Naive thymus-derived CD4-positive, alpha-beta T cell (primary cell): ENCODE measurements at regions not wholly inside any gene's neighbourhood (a gene's known extent, or its start where the extent isn't known, plus 50 kb on each side); places are given as distances from the start of the nearest gene placed in this dataset.

Experiments
- ATAC-seq: fragments of 150-1000 bp; cut with Tn5 transposase; 2 replicates; pipeline ENCODE4 v1.10.0; 2021; ENCODE audit warnings: mild to moderate bottlenecking, moderate library complexity
- CTCF ChIA-PET: fragments of 350-600 bp; sonication (Branson Sonifier 250); formaldehyde crosslinking; loops from one replicate; lab custom pipeline; 2021; ENCODE audit warnings: antibody characterized with exemption; lab: Charles Lee
- POLR2A ChIA-PET: fragments of 350-600 bp; sonication (Branson Sonifier 250); formaldehyde crosslinking; loops from one replicate; lab custom pipeline; 2021; ENCODE audit warnings: antibody characterized with exemption, inconsistent platforms; lab: Charles Lee
- DNase-seq, 9 donors: peaks; one replicate each; pipeline versions ENCODE4 v3.0.0 to v3.0.0-alpha.2; 2020 to 2022; ENCODE audit warnings: mixed read lengths in 1 of 9
- H3K27ac ChIP-seq: one replicate; pipeline ENCODE4 v1.7.0; 2013; ENCODE audit warnings: mild to moderate bottlenecking, low read depth, low read length, moderate library complexity
- H3K27me3 ChIP-seq, 2 donors: one replicate each; pipeline ENCODE4 v1.7.0; 2013; ENCODE audit warnings: low read length in 2 of 2, mild to moderate bottlenecking in 2 of 2, moderate library complexity in 2 of 2; ENCODE audit not compliant: control insufficient read depth in 2 of 2, insufficient read depth in 2 of 2
- H3K36me3 ChIP-seq, 3 experiments: 1 replicate in 2 of 3; 2 replicates in 1 of 3; pipeline ENCODE4 v1.7.0; 2013; ENCODE audit warnings: low read length in 3 of 3, mild to moderate bottlenecking in 3 of 3, moderate library complexity in 1 of 3; ENCODE audit not compliant: insufficient read depth in 3 of 3, control insufficient read depth in 2 of 3
- H3K4me1 ChIP-seq, 2 donors: one replicate each; pipeline ENCODE4 v1.7.0; 2013; ENCODE audit warnings: low read length in 2 of 2, mild to moderate bottlenecking in 2 of 2, moderate library complexity in 1 of 2; ENCODE audit not compliant: control insufficient read depth in 2 of 2, insufficient read depth in 2 of 2
- H3K4me3 ChIP-seq: 2 replicates; pipeline ENCODE4 v1.7.0; 2013; ENCODE audit warnings: mild to moderate bottlenecking, low read length
- H3K9me3 ChIP-seq, 3 experiments: 1 replicate in 2 of 3; 2 replicates in 1 of 3; pipeline ENCODE4 v1.7.0; 2013; ENCODE audit warnings: low read length in 3 of 3; ENCODE audit not compliant: control insufficient read depth in 2 of 3
- H3K27ac Mint-ChIP-seq, 9 donors: one replicate each; pipeline ENCODE4 v1.8.0; 2020 to 2022; ENCODE audit warnings: mixed read lengths in 9 of 9, mild to moderate bottlenecking in 8 of 9, moderate library complexity in 5 of 9, inconsistent platforms in 2 of 9
- H3K27me3 Mint-ChIP-seq, 5 donors: one replicate each; pipeline ENCODE4 v1.8.0; 2021 to 2022; ENCODE audit warnings: mixed read lengths in 5 of 5, mild to moderate bottlenecking in 1 of 5
- H3K36me3 Mint-ChIP-seq, 5 donors: one replicate each; pipeline ENCODE4 v1.8.0; 2020 to 2022; ENCODE audit warnings: mixed read lengths in 5 of 5, mild to moderate bottlenecking in 3 of 5, inconsistent platforms in 1 of 5
- H3K4me1 Mint-ChIP-seq, 7 donors: one replicate each; pipeline ENCODE4 v1.8.0; 2020 to 2022; ENCODE audit warnings: mixed read lengths in 7 of 7, mild to moderate bottlenecking in 3 of 7, inconsistent platforms in 1 of 7
- H3K4me3 Mint-ChIP-seq, 10 donors: one replicate each; pipeline ENCODE4 v1.8.0; 2020 to 2022; ENCODE audit warnings: mild to moderate bottlenecking in 10 of 10, mixed read lengths in 10 of 10, moderate library complexity in 6 of 10, inconsistent platforms in 2 of 10
- H3K9me3 Mint-ChIP-seq, 11 donors: one replicate each; pipeline ENCODE4 v1.8.0; 2020 to 2022; ENCODE audit warnings: mixed read lengths in 11 of 11, mild to moderate bottlenecking in 4 of 11, inconsistent platforms in 1 of 11, moderate library complexity in 1 of 11
- intact Hi-C, 2 donors: fragments of 100-400 bp; cut with micrococcal nuclease; formaldehyde crosslinking; loops; one replicate each; pipeline ENCODE4 v1.15.1; 2023

DNA sequence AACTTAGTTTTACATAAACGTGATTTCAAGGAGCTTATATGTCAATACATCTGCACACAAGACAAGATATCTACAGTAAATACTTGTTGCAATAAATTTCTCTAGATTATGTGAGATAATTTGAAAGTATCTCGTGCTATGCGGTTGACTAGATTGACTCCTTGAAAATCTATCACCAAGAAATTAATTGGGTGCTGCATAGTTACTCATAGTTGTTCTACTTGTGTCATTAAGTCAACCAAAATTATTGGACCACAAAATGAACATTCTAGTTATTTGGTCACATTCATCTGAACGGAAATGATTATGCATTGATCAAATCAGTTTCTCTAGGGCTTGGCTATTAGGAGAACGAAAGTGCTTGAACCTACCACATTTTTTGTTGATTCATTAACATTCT, 2291.5 kb downstream of the PCDH9 start:
- Histone ChIP-seq H3K27ac (no peak overlapping the region), H3K4me1 (no peaks in the 10 kb centered on the region), H3K9me3 (no peaks in the 10 kb centered on the region), H3K27me3 (no peaks in the 10 kb centered on the region), H3K4me3 (no peak overlapping the region), H3K36me3 (no peaks in the 10 kb centered on the region)
- intact Hi-C loops: no loop called here
- Mint-ChIP-seq H3K36me3 (no peaks in the 10 kb centered on the region), H3K27me3 (no peaks in the 10 kb centered on the region), H3K9me3 (peaks cover 0 to 9% (median 3%) of the 10 kb centered on the region in 11 donors), H3K4me1 (no peaks in the 10 kb centered on the region), H3K4me3 (no peak overlapping the region), H3K27ac (no peak overlapping the region)
- ChIA-PET POLR2A (no interaction called here), CTCF (no interaction called here)
- ATAC-seq (no peak), DNase-seq (no peak)

DNA sequence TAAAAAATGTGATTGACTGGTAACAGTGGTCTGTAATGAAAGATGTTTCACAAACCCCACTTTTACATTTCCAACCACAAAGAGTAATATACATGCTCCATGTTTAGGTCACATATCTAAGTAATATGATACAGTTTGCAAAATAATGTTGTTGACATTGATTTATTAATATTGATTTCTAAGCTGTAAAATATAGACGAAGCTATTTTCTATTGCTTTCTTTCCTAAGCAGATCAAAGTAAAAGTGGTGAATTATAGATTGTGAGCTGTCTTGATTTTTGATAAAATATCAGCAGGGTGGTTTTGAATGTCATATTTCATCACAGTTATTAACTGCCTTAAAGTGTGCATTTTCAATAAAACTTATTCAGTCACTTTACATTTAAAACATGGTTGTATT, 2292.8 kb downstream of the PCDH9 start:
- Mint-ChIP-seq H3K9me3 (peaks cover 0 to 7% (median 2%) of the 10 kb centered on the region in 11 donors), H3K4me3 (no peak overlapping the region), H3K27ac (no peak overlapping the region), H3K27me3 (no peaks in the 10 kb centered on the region), H3K4me1 (no peaks in the 10 kb centered on the region), H3K36me3 (no peaks in the 10 kb centered on the region)
- DNase-seq (no peak), ATAC-seq (no peak)
- POLR2A ChIA-PET: no interaction called here
- intact Hi-C loops: no loop called here
- H3K36me3 ChIP-seq: no peaks in the 10 kb centered on the region
- no peak overlapping the region for H3K4me3 ChIP-seq
- no peaks in the 10 kb centered on the region for H3K27me3 ChIP-seq
- H3K9me3 ChIP-seq: no peaks in the 10 kb centered on the region
- CTCF ChIA-PET: interaction anchor here (0.8 kb wide), 1 partner anchor 1766 kb away, joined by 5 read pairs; no protein-coding TSS in a partner anchor
- H3K4me1 ChIP-seq: no peaks in the 10 kb centered on the region
- H3K27ac ChIP-seq: no peak overlapping the region

DNA sequence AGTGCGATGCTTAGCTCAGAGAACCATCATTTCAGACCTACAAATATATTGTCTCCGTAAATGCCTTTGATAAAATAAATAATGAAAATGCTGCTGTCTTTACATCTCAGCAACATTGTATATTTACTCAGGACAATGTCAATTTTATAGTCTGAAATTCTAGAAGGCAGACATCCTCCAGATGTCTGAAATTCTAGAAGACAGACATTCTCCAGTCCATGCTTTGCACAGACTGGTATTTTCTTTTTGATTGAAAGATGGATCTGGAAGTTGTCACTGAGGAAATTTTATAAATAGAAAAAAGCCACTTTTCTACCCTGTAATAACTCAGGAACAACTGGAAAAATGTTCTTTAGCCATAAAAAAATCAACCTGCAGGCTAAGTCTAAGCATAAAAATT, 2293.3 kb downstream of the PCDH9 start:
- H3K4me1 ChIP-seq: no peaks in the 10 kb centered on the region
- intact Hi-C loops: no loop called here
- no peak overlapping the region for H3K27ac ChIP-seq
- ChIA-PET POLR2A (no interaction called here), CTCF (interaction anchor here (0.8 kb wide), 1 partner anchor 1765 kb away, joined by 5 read pairs; no protein-coding TSS in a partner anchor)
- Mint-ChIP-seq H3K4me3 (no peak overlapping the region), H3K27ac (no peak overlapping the region), H3K4me1 (no peaks in the 10 kb centered on the region), H3K27me3 (no peaks in the 10 kb centered on the region), H3K36me3 (no peaks in the 10 kb centered on the region), H3K9me3 (peaks cover 0 to 3% (median 0%) of the 10 kb centered on the region in 11 donors)
- no peak overlapping the region for H3K4me3 ChIP-seq
- no peaks in the 10 kb centered on the region for H3K9me3 ChIP-seq
- no peak for ATAC-seq
- no peaks in the 10 kb centered on the region for H3K36me3 ChIP-seq
- H3K27me3 ChIP-seq: no peaks in the 10 kb centered on the region
- DNase-seq: no peak

DNA sequence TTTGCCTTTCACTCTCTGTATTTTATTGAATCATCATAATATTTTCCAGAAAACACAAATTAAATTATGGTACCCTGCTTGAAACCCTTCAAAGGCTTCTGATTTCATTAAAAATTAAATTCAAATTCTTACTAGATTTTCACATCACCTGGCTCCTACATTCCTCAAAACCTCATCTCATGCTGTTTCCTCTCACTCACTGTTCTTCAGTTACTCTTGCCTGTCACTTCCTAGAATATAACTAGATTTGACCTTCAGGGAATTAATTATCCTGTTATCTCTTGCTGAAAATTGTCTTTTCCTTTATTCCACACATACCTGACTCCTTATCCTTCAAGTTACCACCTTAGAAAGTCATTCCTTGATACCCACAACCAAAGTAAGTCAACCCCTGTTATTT, 2294.7 kb downstream of the PCDH9 start:
- Histone ChIP-seq H3K9me3 (no peaks in the 10 kb centered on the region), H3K27me3 (no peaks in the 10 kb centered on the region), H3K36me3 (no peaks in the 10 kb centered on the region), H3K27ac (no peak overlapping the region), H3K4me1 (no peaks in the 10 kb centered on the region), H3K4me3 (no peak overlapping the region)
- DNase-seq (no peak), ATAC-seq (no peak)
- Mint-ChIP-seq H3K27ac (no peak overlapping the region), H3K9me3 (peaks cover 0 to 3% (median 0%) of the 10 kb centered on the region in 11 donors), H3K4me1 (no peaks in the 10 kb centered on the region), H3K36me3 (no peaks in the 10 kb centered on the region), H3K27me3 (no peaks in the 10 kb centered on the region), H3K4me3 (no peak overlapping the region)
- ChIA-PET CTCF (no interaction called here), POLR2A (no interaction called here)
- intact Hi-C loops: no loop called here

DNA sequence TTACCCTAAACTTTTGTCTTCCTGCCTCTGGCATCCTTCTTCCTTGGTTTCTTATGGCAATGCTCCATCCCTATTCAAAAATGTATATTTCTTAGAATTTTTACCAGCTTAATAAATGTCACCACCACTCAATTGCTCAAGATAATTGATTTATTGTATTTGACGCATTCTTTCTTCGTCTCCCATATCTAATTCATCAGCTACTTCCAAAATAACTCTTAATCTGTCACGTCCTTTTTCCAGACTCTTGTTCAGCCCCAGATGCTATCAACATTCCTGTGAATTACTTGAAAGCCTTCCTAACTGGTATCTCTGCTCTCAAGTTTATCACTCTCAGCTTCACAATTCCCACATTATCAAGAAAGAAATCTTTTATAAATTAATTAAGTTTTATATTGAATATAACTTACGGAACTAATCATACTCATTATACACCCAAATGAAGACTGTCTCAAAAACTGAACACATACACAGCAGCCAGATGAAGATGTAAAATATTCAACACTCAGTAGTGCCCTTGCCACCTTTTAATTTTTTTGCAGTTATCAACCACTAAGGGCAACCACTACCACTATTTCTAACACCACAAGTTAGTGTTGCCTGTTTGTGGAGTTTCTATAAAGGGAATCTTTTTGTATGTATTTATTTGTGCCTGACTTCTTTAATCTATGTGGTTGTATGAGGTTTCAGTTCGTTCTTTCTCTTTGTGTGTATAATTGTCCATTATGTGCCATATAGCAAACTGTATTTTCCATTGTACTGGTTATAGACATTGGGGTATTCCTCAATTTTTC, 2295.4 kb downstream of the PCDH9 start:
- no peak for DNase-seq
- CTCF ChIA-PET: no interaction called here
- Mint-ChIP-seq H3K4me1 (no peaks in the 10 kb centered on the region), H3K27me3 (no peaks in the 10 kb centered on the region), H3K36me3 (no peaks in the 10 kb centered on the region), H3K9me3 (peaks cover 0 to 3% (median 0%) of the 10 kb centered on the region in 11 donors), H3K27ac (no peak overlapping the region), H3K4me3 (no peak overlapping the region)
- no peak overlapping the region for H3K27ac ChIP-seq
- intact Hi-C loops: no loop called here
- H3K27me3 ChIP-seq: no peaks in the 10 kb centered on the region
- H3K4me3 ChIP-seq: no peak overlapping the region
- POLR2A ChIA-PET: no interaction called here
- no peaks in the 10 kb centered on the region for H3K9me3 ChIP-seq
- ATAC-seq: no peak
- no peaks in the 10 kb centered on the region for H3K4me1 ChIP-seq
- no peaks in the 10 kb centered on the region for H3K36me3 ChIP-seq

DNA sequence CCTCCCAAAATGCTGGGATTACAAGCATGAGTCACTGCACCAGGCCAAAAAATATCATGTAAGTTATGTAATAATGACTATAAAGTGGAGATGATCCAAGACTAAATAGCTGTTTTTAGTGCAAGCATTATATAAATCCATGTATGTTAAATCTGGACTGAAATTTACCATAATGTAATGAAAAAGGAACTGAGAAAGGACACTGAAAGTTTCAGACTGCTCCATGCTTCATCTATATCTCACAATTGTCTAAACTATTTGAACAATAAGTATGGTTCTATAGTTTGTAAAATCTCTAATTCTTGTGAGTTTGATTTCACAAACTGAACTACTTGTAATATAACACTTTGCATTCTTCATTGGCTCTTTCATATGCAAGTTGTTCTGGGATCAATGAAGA, 2299.5 kb downstream of the PCDH9 start:
- POLR2A ChIA-PET: no interaction called here

More for the DNA sequence above, 2299.5 kb downstream of the PCDH9 start:
- Histone ChIP-seq H3K4me1 (no peaks in the 10 kb centered on the region), H3K36me3 (no peaks in the 10 kb centered on the region), H3K27ac (no peak overlapping the region), H3K9me3 (peaks cover 0 to 3% (median 0%) of the 10 kb centered on the region in 3 experiments), H3K4me3 (no peak overlapping the region), H3K27me3 (no peaks in the 10 kb centered on the region)
- no peaks in the 10 kb centered on the region for H3K27me3 Mint-ChIP-seq
- H3K36me3 Mint-ChIP-seq: no peaks in the 10 kb centered on the region
- peaks cover 0 to 6% (median 3%) of the 10 kb centered on the region in 11 donors for H3K9me3 Mint-ChIP-seq
- no peak for ATAC-seq
- H3K4me3 Mint-ChIP-seq: no peak overlapping the region
- no peaks in the 10 kb centered on the region for H3K4me1 Mint-ChIP-seq
- DNase-seq: no peak
- intact Hi-C loops: no loop called here
- CTCF ChIA-PET: interaction anchor here (0.6 kb wide), 1 partner anchor 309 kb away, joined by 3 read pairs; no protein-coding TSS in a partner anchor
- no peak overlapping the region for H3K27ac Mint-ChIP-seq
